ENCODE measurements at regions not wholly inside any gene's neighbourhood (a gene's known extent, or its start where the extent isn't known, plus 50 kb on each side); places are given as distances from the start of the nearest gene placed in this dataset.
"Not testable (repeated sequence)": the region's sequence is repeated elsewhere in the genome, so short reads cannot be mapped to it uniquely, and the experiment has no call there.

GRCh38 chr13:71213252-71213821 lies 653.7 kb downstream of the DACH1 start:
- DNase-seq, result no peak

DNA sequence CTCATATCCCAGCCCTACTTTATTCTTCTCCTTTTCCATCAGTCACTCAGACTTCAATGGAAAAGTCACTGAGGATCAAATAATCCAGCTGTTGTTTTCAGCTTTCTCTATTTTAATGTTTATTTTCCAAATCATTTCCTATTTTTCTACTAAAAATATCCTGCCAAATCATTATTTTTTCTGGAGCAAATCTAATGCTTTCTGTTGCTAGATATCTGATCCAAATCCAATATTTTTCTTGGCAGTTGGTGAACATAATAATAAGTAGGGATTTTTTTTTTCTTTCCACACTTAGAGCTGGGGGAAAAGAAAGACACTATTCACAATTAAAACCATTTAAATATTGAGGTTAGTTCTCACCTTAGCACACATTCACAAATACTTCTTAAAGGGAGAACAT lies 656.1 kb downstream of the DACH1 start:
- DNase-seq, result no peak

GRCh38 chr13:71209217-71209616 lies 657.8 kb downstream of the DACH1 start:
- DNase-seq, result no peak

- DNase-seq, result not testable (repeated sequence)
These were observed 682.4 kb downstream of the DACH1 start for GRCh38 chr13:71184583-71184982.

DNA sequence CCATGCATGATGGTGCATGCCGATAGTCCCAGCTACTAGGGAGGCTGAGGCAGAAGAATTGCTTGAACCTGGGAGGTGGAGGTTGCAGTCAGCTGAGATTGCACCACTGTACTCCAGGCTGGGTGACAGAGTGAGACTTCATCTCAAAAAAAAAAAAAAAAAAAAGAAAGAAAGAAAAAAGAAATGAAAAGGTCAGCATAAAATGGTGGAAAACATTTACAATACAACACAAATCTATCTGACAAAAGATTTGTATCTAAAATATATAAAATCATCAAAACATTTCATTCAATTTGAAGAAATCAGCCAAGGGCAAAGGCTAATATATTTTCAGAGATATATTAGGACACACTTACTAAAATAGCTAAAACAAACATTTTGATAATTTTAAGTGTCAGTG lies 683.7 kb downstream of the DACH1 start:
- not testable (repeated sequence) for DNase-seq

- no peak for DNase-seq
These were observed 695.3 kb downstream of the DACH1 start for GRCh38 chr13:71171740-71172139.

- no peak for DNase-seq
These were observed 697.8 kb downstream of the DACH1 start for GRCh38 chr13:71169180-71169579.

DNA sequence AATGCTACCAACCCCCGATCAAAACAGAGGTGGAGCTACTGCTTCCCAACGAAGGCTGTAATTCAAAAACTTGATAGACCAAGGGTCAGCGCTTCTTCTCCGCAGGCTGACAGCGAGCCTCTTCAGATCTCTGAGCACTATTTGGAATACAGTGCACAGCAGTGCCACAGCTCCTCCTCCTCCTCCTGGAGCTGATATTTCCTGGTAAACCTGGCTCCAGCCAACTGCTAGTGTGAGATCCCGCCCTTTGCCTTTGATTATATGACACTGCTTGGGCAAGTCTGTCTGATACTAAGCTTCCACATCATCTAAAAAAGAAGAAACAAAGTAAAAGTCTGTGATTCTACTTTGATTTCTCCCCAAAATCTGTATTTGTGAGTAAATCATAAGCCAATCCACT lies 710.5 kb downstream of the DACH1 start:
- no peak for DNase-seq

- DNase-seq, result no peak
These were observed 717.3 kb downstream of the DACH1 start for GRCh38 chr13:71149498-71150363.

DNA sequence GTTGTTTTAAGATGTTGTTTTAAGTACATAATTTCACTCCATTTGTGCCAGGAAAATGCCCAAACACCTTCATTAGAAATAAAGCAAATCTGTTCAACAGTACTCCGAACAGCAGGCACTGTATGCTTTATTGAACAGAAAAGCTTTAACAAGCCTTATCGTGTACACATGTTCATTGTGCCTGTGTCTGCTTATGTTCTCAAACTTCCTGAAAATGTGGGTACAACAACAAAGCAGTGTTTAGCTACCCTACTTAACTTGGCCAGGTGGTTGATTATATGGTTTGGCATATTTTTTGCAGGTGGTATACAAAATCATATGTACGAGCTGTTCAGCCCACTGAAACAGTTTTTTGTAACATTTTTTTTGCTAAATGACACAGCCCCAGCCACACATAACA lies 718.0 kb downstream of the DACH1 start:
- DNase-seq, result no peak

GRCh38 chr13:71148396-71148795 lies 718.6 kb downstream of the DACH1 start:
- DNase-seq, result no peak

GRCh38 chr13:71144883-71145282 lies 722.1 kb downstream of the DACH1 start:
- DNase-seq, result no peak

GRCh38 chr13:71137101-71137500 lies 729.9 kb downstream of the DACH1 start:
- DNase-seq, result no peak

GRCh38 chr13:71124230-71124629 lies 742.8 kb downstream of the DACH1 start:
- DNase-seq, result no peak

DNA sequence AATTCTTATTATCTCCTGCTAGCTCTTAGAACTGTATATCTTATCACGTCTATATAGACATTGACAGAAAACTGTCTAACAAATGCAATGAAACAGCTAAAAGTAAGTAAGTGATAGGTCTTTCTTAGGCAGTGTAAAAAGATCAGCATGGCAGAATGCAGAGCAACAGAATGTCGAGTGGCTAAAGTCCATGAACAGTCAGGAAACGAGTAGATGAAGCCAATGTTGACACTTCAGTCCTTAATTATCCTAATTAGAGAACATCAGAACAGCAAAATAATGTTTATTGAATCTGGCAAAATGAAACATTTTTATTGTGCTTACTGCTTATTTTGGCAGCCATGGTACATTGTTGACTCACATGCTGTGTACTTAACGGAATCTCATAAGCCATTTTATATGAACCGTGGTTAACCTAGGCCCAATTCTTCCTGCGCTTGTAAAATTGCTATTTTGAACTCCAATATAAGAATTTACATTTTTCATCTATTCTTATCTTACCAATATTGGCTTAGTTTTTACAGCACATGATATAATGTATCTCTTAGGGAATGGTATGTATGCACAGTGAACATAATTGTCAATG lies 748.1 kb downstream of the DACH1 start:
- DNase-seq, result no peak

- no peak for DNase-seq
These were observed 749.1 kb downstream of the DACH1 start for GRCh38 chr13:71117920-71118319.

- DNase-seq, result no peak
These were observed 751.7 kb downstream of the DACH1 start for GRCh38 chr13:71115301-71115700.

DNA sequence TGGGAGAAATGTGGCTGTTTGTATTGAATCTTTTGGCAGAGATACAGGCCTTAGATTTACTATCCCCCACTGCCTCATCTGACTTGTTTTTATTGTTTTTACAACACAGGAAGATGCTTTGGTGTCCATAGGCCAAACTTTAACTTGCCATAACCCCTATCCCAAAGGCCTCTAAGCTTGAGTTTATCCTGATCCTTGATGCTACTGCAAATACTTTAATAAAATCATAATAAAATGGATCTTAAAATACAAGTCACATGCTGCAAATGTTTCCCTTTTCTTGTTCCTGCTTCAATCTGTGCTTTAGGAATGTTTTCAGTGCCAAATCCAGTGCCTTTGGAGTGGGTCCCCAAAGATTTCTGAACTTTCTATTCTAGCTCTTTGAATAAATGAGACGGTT lies 770.6 kb downstream of the DACH1 start:
- no peak for DNase-seq

- no peak for DNase-seq
These were observed 776.0 kb downstream of the DACH1 start for GRCh38 chr13:71090990-71091389.

DNA sequence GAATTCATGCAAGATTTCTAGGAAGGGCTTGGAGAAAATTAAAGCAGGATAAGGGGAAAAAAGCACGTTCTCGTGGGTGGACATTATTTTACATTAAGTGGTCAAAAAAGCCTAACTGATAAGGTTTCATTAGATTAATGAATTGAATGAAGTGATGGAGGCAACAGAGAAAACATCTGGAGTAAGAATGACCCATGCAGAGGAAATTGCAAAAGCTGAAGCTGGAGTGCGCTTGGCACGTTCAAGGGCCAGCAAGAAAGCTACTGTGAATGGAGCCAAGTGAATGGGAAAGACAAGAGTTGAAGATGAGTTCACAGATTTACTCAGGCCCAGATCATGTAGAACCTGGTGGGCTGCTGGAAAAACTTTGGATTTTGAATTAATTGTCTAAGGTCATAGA lies 777.9 kb downstream of the DACH1 start:
- no peak for DNase-seq

- DNase-seq, result no peak
These were observed 779.6 kb downstream of the DACH1 start for GRCh38 chr13:71087432-71087831.

DNA sequence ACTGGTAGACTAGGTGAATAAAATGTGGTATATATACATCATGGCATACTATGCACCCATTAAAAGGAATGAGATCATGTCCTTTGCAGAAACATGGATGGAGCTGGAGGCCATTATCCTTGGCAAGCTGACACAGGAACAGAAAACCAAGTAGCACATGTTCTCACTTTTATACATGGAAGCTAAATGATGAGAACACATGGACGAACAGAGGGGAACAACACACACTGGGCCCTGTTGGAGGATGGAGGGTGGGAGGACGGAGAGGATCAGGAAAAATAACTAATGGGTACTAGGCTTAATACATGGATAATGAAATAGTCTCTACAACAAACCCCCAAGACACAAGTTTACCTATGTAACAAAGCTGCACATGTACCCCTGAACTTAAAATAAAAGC lies 780.0 kb downstream of the DACH1 start:
- DNase-seq, result no peak

DNA sequence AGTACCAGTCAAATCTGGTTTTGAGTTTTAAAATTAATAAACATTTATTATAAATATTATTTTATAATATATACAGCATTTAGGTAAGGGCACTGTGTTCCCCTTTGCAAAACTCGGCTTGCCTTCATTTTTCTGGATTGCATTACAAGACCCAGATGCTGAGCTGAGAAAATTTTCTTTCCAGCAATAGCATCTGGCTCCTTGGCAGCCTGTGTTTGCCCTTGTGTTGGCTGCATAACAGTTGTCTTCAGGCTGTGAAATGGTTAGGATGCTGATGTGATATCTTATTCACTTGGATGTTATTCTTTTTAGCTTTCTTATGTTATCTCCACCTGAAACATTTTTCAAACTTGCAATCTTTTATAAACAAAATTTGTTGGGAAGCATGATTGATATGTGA lies 784.4 kb downstream of the DACH1 start:
- DNase-seq, result no peak

- no peak for DNase-seq
These were observed 787.4 kb downstream of the DACH1 start for GRCh38 chr13:71079638-71080037.

Data from activated CD4-positive, alpha-beta T cell treated with anti-CD3 and anti-CD28 coated beads, Interleukin-2, amount 50 U/mL, for 4 hours (primary cell).